ENCODE measurements at regions not wholly inside any gene's neighbourhood (a gene's known extent, or its start where the extent isn't known, plus 50 kb on each side); places are given as distances from the start of the nearest gene placed in this dataset.

DNA sequence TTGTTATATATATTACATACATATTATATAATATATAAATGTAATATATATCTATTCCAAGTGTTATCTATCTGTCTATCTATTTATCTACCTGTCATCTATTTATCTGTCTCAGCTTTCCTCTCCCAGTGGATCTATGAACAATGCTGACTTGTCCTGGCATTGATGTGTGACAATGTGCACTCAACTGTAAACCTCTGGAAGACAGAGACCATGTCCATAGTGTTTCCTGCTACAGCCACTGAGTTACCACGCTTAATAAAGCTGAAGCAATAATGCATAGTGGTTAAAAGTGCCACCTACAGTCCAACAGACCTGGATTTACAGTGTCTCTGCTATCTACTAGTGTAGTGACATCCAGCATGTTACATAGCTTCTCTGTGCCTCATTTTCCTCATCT lies 57.2 kb upstream of the TMED7 start:
- TF ChIP-seq, protein P1, sequence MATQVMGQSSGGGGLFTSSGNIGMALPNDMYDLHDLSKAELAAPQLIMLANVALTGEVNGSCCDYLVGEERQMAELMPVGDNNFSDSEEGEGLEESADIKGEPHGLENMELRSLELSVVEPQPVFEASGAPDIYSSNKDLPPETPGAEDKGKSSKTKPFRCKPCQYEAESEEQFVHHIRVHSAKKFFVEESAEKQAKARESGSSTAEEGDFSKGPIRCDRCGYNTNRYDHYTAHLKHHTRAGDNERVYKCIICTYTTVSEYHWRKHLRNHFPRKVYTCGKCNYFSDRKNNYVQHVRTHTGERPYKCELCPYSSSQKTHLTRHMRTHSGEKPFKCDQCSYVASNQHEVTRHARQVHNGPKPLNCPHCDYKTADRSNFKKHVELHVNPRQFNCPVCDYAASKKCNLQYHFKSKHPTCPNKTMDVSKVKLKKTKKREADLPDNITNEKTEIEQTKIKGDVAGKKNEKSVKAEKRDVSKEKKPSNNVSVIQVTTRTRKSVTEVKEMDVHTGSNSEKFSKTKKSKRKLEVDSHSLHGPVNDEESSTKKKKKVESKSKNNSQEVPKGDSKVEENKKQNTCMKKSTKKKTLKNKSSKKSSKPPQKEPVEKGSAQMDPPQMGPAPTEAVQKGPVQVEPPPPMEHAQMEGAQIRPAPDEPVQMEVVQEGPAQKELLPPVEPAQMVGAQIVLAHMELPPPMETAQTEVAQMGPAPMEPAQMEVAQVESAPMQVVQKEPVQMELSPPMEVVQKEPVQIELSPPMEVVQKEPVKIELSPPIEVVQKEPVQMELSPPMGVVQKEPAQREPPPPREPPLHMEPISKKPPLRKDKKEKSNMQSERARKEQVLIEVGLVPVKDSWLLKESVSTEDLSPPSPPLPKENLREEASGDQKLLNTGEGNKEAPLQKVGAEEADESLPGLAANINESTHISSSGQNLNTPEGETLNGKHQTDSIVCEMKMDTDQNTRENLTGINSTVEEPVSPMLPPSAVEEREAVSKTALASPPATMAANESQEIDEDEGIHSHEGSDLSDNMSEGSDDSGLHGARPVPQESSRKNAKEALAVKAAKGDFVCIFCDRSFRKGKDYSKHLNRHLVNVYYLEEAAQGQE (IDR thresholded peaks at IDR 0.05), result no peak
- no peak for TF ChIP-seq MAFK (IDR thresholded peaks at IDR 0.05; ENCODE audit: partially characterized antibody)
- TF ChIP-seq FOSL2 (IDR thresholded peaks at IDR 0.05), result no peak
- TF ChIP-seq FOSL2 (CRISPR knock-in tag; IDR thresholded peaks at IDR 0.05), result no peak
- TF ChIP-seq CHD2 (IDR thresholded peaks at IDR 0.05; ENCODE audit: low read length, partially characterized antibody), result no peak
- no peak for TF ChIP-seq ZSCAN20 (CRISPR knock-in tag; IDR thresholded peaks at IDR 0.05)
- TF ChIP-seq RCOR1 (IDR thresholded peaks at IDR 0.05; ENCODE audit: low read depth, low read length), result no peak
- TF ChIP-seq EP300 (IDR thresholded peaks at IDR 0.05), result no peak
- no peak overlapping the region for H3K4me3 ChIP-seq
- ATAC-seq (no peak), FAIRE-seq (no peak), DNase-seq (ENCODE audit: low read depth in 1 of 2, low spot score in 1 of 2) (no peak)
- no peaks in the 10 kb centered on the region for H3K4me1 ChIP-seq
- POLR2A ChIA-PET, result no interaction called here
- H3K27ac ChIP-seq, result no peak overlapping the region
- no peak overlapping the region for H3K4me2 ChIP-seq
- WGBS (ENCODE audit: missing lambda C conversion rate), result 0% methylated on average over 1 of the region's 1 CpG
- CTCF ChIA-PET, result no interaction called here
- no peaks in the 10 kb centered on the region for H3K9me3 ChIP-seq
